Neuronal stem cell (in vitro differentiated cells): ENCODE measurements at regions not wholly inside any gene's neighbourhood (a gene's known extent, or its start where the extent isn't known, plus 50 kb on each side); places are given as distances from the start of the nearest gene placed in this dataset.

Source experiments
- DNase-seq: peaks from one replicate; pipeline ENCODE4 v3.0.0-alpha.2; 2013; ENCODE audit warnings: low spot score
- H2AFZ ChIP-seq: one replicate; pipeline ENCODE4 v1.6.1; 2013; ENCODE audit warnings: mild to moderate bottlenecking, low read length, inconsistent platforms
- H2AK5ac ChIP-seq: 2 replicates; pipeline ENCODE4 v1.6.1; 2013; ENCODE audit warnings: low read depth, mild to moderate bottlenecking, inconsistent platforms, low read length, moderate library complexity, mixed read lengths
- H2BK120ac ChIP-seq: 2 replicates; pipeline ENCODE4 v1.6.1; 2013; ENCODE audit warnings: low read depth, mild to moderate bottlenecking, inconsistent platforms, low read length, moderate library complexity, mixed read lengths
- H2BK12ac ChIP-seq: one replicate; pipeline ENCODE4 v1.6.1; 2013; ENCODE audit warnings: low read length, inconsistent platforms
- H2BK15ac ChIP-seq: 2 replicates; pipeline ENCODE4 v1.6.1; 2013; ENCODE audit warnings: mild to moderate bottlenecking, low read length, inconsistent platforms, mixed read lengths
- H2BK5ac ChIP-seq: one replicate; pipeline ENCODE4 v1.6.1; 2013; ENCODE audit warnings: inconsistent platforms, mild to moderate bottlenecking, low read length, moderate library complexity
- H3K14ac ChIP-seq: one replicate; pipeline ENCODE4 v1.6.1; 2013; ENCODE audit warnings: low read length, inconsistent platforms
- H3K18ac ChIP-seq: 2 replicates; pipeline ENCODE4 v1.6.1; 2013; ENCODE audit warnings: low read length, inconsistent platforms
- H3K23ac ChIP-seq: 2 replicates; pipeline ENCODE4 v1.6.1; 2013; ENCODE audit warnings: low read depth, mild to moderate bottlenecking, mixed read lengths, low read length, inconsistent platforms; ENCODE audit not compliant: poor library complexity
- H3K27ac ChIP-seq: replicated peaks from 3 replicates; pipeline ENCODE4 v1.5.1; 2013; ENCODE audit warnings: low read length, inconsistent platforms
- H3K27me3 ChIP-seq, 3 experiments: 2 replicates each; pipeline ENCODE4 v1.6.1; 2013; ENCODE audit warnings: low read length in 3 of 3, mild to moderate bottlenecking in 2 of 3, inconsistent platforms in 1 of 3, low read depth in 1 of 3, mixed read lengths in 1 of 3, moderate library complexity in 1 of 3; ENCODE audit not compliant: control insufficient read depth in 3 of 3, insufficient read depth in 3 of 3
- H3K36me3 ChIP-seq, 2 donors: replicated peaks in 1 of 2; 2 replicates each; pipeline ENCODE4 v1.6.1; 2013; ENCODE audit warnings: low read length in 2 of 2; ENCODE audit not compliant: control insufficient read depth in 2 of 2, insufficient read depth in 2 of 2
- H3K4ac ChIP-seq: 2 replicates; pipeline ENCODE4 v1.6.1; 2013; ENCODE audit warnings: inconsistent platforms, mild to moderate bottlenecking, low read length, moderate library complexity
- H3K4me1 ChIP-seq, 2 donors: 1 replicate in 1 of 2; 2 replicates in 1 of 2; pipeline ENCODE4 v1.6.1; 2013; ENCODE audit warnings: low read length in 2 of 2, low read depth in 1 of 2; ENCODE audit not compliant: control insufficient read depth in 2 of 2, insufficient read depth in 1 of 2
- H3K4me2 ChIP-seq: one replicate; pipeline ENCODE4 v1.6.1; 2013; ENCODE audit warnings: mild to moderate bottlenecking, low read length, inconsistent platforms; ENCODE audit not compliant: insufficient read depth, poor library complexity, severe bottlenecking
- H3K4me3 ChIP-seq, 2 donors: 2 replicates each; pipeline ENCODE4 v1.5.1; 2013; ENCODE audit warnings: low read length in 2 of 2, mild to moderate bottlenecking in 2 of 2, inconsistent platforms in 1 of 2, moderate library complexity in 1 of 2
- H3K79me1 ChIP-seq: one replicate; pipeline ENCODE4 v1.6.1; 2013; ENCODE audit warnings: low read depth, mild to moderate bottlenecking, inconsistent platforms, low read length, moderate library complexity
- H3K9ac ChIP-seq: one replicate; pipeline ENCODE4 v1.6.1; 2013; ENCODE audit warnings: mild to moderate bottlenecking, low read depth, low read length, inconsistent platforms; ENCODE audit not compliant: poor library complexity
- H3K9me3 ChIP-seq, 2 donors: replicated peaks in 1 of 2; 2 replicates each; pipeline versions ENCODE3 to v1.6.1; 2013; ENCODE audit warnings: low read length in 2 of 2, mild to moderate bottlenecking in 2 of 2, inconsistent platforms in 1 of 2, low read depth in 1 of 2, mixed read lengths in 1 of 2, moderate library complexity in 1 of 2; ENCODE audit not compliant: control insufficient read depth in 2 of 2, insufficient read depth in 1 of 2
- H4K8ac ChIP-seq: one replicate; pipeline ENCODE4 v1.6.1; 2013; ENCODE audit warnings: low read depth, mild to moderate bottlenecking, inconsistent platforms, low read length, moderate library complexity
- H4K91ac ChIP-seq: one replicate; pipeline ENCODE4 v1.6.1; 2013; ENCODE audit warnings: low read length, low read depth, mild to moderate bottlenecking, inconsistent platforms; ENCODE audit not compliant: poor library complexity
- WGBS, 2 donors: extraction: QIAGEN DNeasy Blood & Tissue Kit; methylation state at CpG; one replicate each; pipeline ENCODE4 v1.1.7; 2013; ENCODE audit warnings: missing lambda C conversion rate in 2 of 2, mixed read lengths in 1 of 2; ENCODE audit not compliant: insufficient read length in 2 of 2, insufficient replicate concordance in 1 of 2; ENCODE audit errors: extremely low coverage in 2 of 2; 5-methylcytosine and 5-hydroxymethylcytosine counted together

- peaks cover 6 to 14% of the 10 kb centered on the region in 2 donors for H3K4me1 ChIP-seq
- no peak overlapping the region for H3K4ac ChIP-seq
- H3K18ac ChIP-seq: no peak overlapping the region
- no peak overlapping the region for H4K8ac ChIP-seq
- H2BK12ac ChIP-seq: no peak overlapping the region
- DNase-seq: no peak
- no peak overlapping the region for H2AFZ ChIP-seq
- no peak overlapping the region for H3K4me3 ChIP-seq
- H2BK120ac ChIP-seq: no peak overlapping the region
- no peak overlapping the region for H4K91ac ChIP-seq
- H3K4me2 ChIP-seq: no peak overlapping the region
- H3K9me3 ChIP-seq: peaks cover 0 to 8% of the 10 kb centered on the region in 2 donors
- peak overlapping the region; percentile 1 for H3K23ac ChIP-seq
- no CpG with 5 or more reads among the region's 9 CpGs for WGBS, 2 donors
- H3K27me3 ChIP-seq: no peaks in the 10 kb centered on the region
- H3K9ac ChIP-seq: no peak overlapping the region
- no peak overlapping the region for H3K27ac ChIP-seq
- no peak overlapping the region for H2BK15ac ChIP-seq
- H3K14ac ChIP-seq: no peak overlapping the region
- H2AK5ac ChIP-seq: peak overlapping the region; percentile 47
- no peaks in the 10 kb centered on the region for H3K79me1 ChIP-seq
- H2BK5ac ChIP-seq: no peak overlapping the region
- no peaks in the 10 kb centered on the region for H3K36me3 ChIP-seq
Observed at GRCh38 chr2:128520791-128521190, 202.1 kb upstream of the HS6ST1 start.

- WGBS, 2 donors: no CpG with 5 or more reads among the region's 4 CpGs
- DNase-seq: no peak
Observed at GRCh38 chr2:128521482-128521881, 202.8 kb upstream of the HS6ST1 start.

GRCh38 chr2:128522829-128523228 is 204.2 kb upstream of the HS6ST1 start:
- no peak overlapping the region for H2AK5ac ChIP-seq
- no CpG with 5 or more reads among the region's 7 CpGs for WGBS, 2 donors
- no peak overlapping the region for H3K9ac ChIP-seq
- no peak overlapping the region for H2BK12ac ChIP-seq
- H3K27ac ChIP-seq: no peak overlapping the region
- H2BK15ac ChIP-seq: no peak overlapping the region
- H3K4me1 ChIP-seq: peaks cover 6 to 15% of the 10 kb centered on the region in 2 donors
- no peak overlapping the region for H3K4ac ChIP-seq
- H3K79me1 ChIP-seq: no peaks in the 10 kb centered on the region
- no peak overlapping the region for H2BK120ac ChIP-seq
- H3K4me2 ChIP-seq: no peak overlapping the region
- H3K23ac ChIP-seq: no peak overlapping the region
- no peak overlapping the region for H4K91ac ChIP-seq
- DNase-seq: no peak
- H2AFZ ChIP-seq: peak overlapping the region; percentile 39
- no peaks in the 10 kb centered on the region for H3K27me3 ChIP-seq
- no peak overlapping the region for H3K14ac ChIP-seq
- no peak overlapping the region for H4K8ac ChIP-seq
- H3K9me3 ChIP-seq: peaks cover 0 to 8% of the 10 kb centered on the region in 2 donors
- no peak overlapping the region for H3K4me3 ChIP-seq
- no peaks in the 10 kb centered on the region for H3K36me3 ChIP-seq
- H2BK5ac ChIP-seq: no peak overlapping the region
- peak overlapping the region; percentile 53 for H3K18ac ChIP-seq

More at GRCh38 chr2:128521482-128521881, 202.8 kb upstream of the HS6ST1 start:
- H2AK5ac ChIP-seq: no peak overlapping the region
- no peak overlapping the region for H4K8ac ChIP-seq
- H3K36me3 ChIP-seq: no peaks in the 10 kb centered on the region
- H4K91ac ChIP-seq: no peak overlapping the region
- H2BK12ac ChIP-seq: no peak overlapping the region
- H3K27me3 ChIP-seq: no peaks in the 10 kb centered on the region
- peak overlapping the region; percentile 15 for H3K18ac ChIP-seq
- no peak overlapping the region for H3K14ac ChIP-seq
- H3K9me3 ChIP-seq: peaks cover 0 to 8% of the 10 kb centered on the region in 2 donors
- H2BK15ac ChIP-seq: no peak overlapping the region
- H3K4me3 ChIP-seq: no peak overlapping the region
- no peak overlapping the region for H3K9ac ChIP-seq
- no peak overlapping the region for H2AFZ ChIP-seq
- H3K4ac ChIP-seq: no peak overlapping the region
- no peak overlapping the region for H2BK5ac ChIP-seq
- H3K4me2 ChIP-seq: no peak overlapping the region
- H3K23ac ChIP-seq: no peak overlapping the region
- H3K79me1 ChIP-seq: no peaks in the 10 kb centered on the region
- peaks cover 6 to 14% of the 10 kb centered on the region in 2 donors for H3K4me1 ChIP-seq
- no peak overlapping the region for H2BK120ac ChIP-seq
- no peak overlapping the region for H3K27ac ChIP-seq

GRCh38 chr2:128523457-128523856 is 204.8 kb upstream of the HS6ST1 start:
- H3K9me3 ChIP-seq: peaks cover 0 to 8% of the 10 kb centered on the region in 2 donors
- H3K27ac ChIP-seq: no peak overlapping the region
- no peak for DNase-seq
- no peak overlapping the region for H2BK15ac ChIP-seq
- no peak overlapping the region for H3K4ac ChIP-seq
- H3K27me3 ChIP-seq: no peaks in the 10 kb centered on the region
- H2AK5ac ChIP-seq: no peak overlapping the region
- H3K18ac ChIP-seq: no peak overlapping the region
- H4K8ac ChIP-seq: no peak overlapping the region
- H2AFZ ChIP-seq: peak overlapping the region; percentile 39
- peaks cover 6 to 16% of the 10 kb centered on the region in 2 donors for H3K4me1 ChIP-seq
- H2BK5ac ChIP-seq: no peak overlapping the region
- no peaks in the 10 kb centered on the region for H3K79me1 ChIP-seq
- H4K91ac ChIP-seq: no peak overlapping the region
- H3K23ac ChIP-seq: no peak overlapping the region
- no peak overlapping the region for H3K4me3 ChIP-seq
- no CpG with 5 or more reads among the region's 4 CpGs for WGBS, 2 donors
- H2BK120ac ChIP-seq: no peak overlapping the region
- no peak overlapping the region for H3K9ac ChIP-seq
- H3K4me2 ChIP-seq: no peak overlapping the region
- no peak overlapping the region for H3K14ac ChIP-seq
- H3K36me3 ChIP-seq: no peaks in the 10 kb centered on the region
- no peak overlapping the region for H2BK12ac ChIP-seq
